Panc1 (cell line): ENCODE measurements at regions not wholly inside any gene's neighbourhood (a gene's known extent, or its start where the extent isn't known, plus 50 kb on each side); places are given as distances from the start of the nearest gene placed in this dataset.

Source experiments
- ATAC-seq: fragments of 200-7000 bp; cut with Tn5 transposase; 2 replicates; pipeline ENCODE4 v1.9.1; 2020; ENCODE audit warnings: mild to moderate bottlenecking, moderate library complexity
- BruUV-seq: library from RNA; stranded (reverse); fragments of 400-500 nt; replicated peaks from 2 replicates; lab custom pipeline; 2021; lab: Mats Ljungman, UMichigan
- CTCF ChIA-PET: fragments of 300-600 bp; sonication (Branson Sonifier 250); formaldehyde crosslinking; loops from one replicate; lab custom pipeline; 2022; ENCODE audit warnings: antibody characterized with exemption; lab: Charles Lee
- POLR2A ChIA-PET: fragments of 300-600 bp; sonication (Branson Sonifier 250); formaldehyde crosslinking; loops from one replicate; lab custom pipeline; 2022; ENCODE audit warnings: antibody characterized with exemption; lab: Charles Lee
- DNase-seq: peaks from one replicate; pipeline ENCODE4 v3.0.0-alpha.2; 2010; ENCODE audit warnings: low read depth, low spot score
- H3K27ac ChIP-seq: 2 replicates; pipeline ENCODE4 v1.5.1; 2011; ENCODE audit warnings: mild to moderate bottlenecking, low read length, inconsistent platforms
- H3K27me3 ChIP-seq: fragments of 200-500 bp; sonication (Bioruptor generic); 2 replicates; pipeline ENCODE4 v1.6.0; 2014; ENCODE audit warnings: low read length, inconsistent platforms; ENCODE audit not compliant: control insufficient read depth, insufficient read depth
- H3K36me3 ChIP-seq: fragments of 200-500 bp; sonication (Bioruptor generic); 2 replicates; pipeline ENCODE4 v1.5.1; 2014; ENCODE audit warnings: inconsistent platforms, mild to moderate bottlenecking, low read length, moderate library complexity; ENCODE audit not compliant: control insufficient read depth, insufficient read depth
- H3K4me1 ChIP-seq: 2 replicates; pipeline ENCODE4 v1.5.1; 2011; ENCODE audit warnings: inconsistent platforms, mild to moderate bottlenecking, low read length, moderate library complexity; ENCODE audit not compliant: control insufficient read depth, insufficient read depth
- H3K4me3 ChIP-seq, 2 experiments: 2 replicates each; pipeline ENCODE4 v1.5.1; 2011 to 2012; ENCODE audit warnings: low read depth in 2 of 2, low read length in 2 of 2, mild to moderate bottlenecking in 2 of 2, inconsistent platforms in 1 of 2, moderate library complexity in 1 of 2
- H3K9me3 ChIP-seq: fragments of 200-500 bp; sonication (Bioruptor generic); 2 replicates; pipeline ENCODE4 v1.5.1; 2014; ENCODE audit warnings: low read depth, mild to moderate bottlenecking, inconsistent platforms, low read length, moderate library complexity; ENCODE audit not compliant: control insufficient read depth, insufficient read depth
- CTCF ChIP-seq: fragments of 450-650 bp; IDR thresholded peaks from 2 replicates; pipeline ENCODE4 v1.5.1; 2017; ENCODE audit warnings: mild to moderate bottlenecking
- POLR2AphosphoS5 ChIP-seq: IDR thresholded peaks from 2 replicates; pipeline ENCODE4 v1.6.1; 2012; ENCODE audit warnings: mild to moderate bottlenecking, low read depth, low read length, moderate library complexity
- SIN3A ChIP-seq: IDR thresholded peaks from 2 replicates; pipeline ENCODE4 v1.6.1; 2012; ENCODE audit warnings: low read depth, mild to moderate bottlenecking, low read length, moderate library complexity, borderline replicate concordance; ENCODE audit not compliant: insufficient read depth
- TCF7L2 ChIP-seq: IDR thresholded peaks from 2 replicates; pipeline ENCODE4 v1.6.1; 2011; ENCODE audit warnings: mild to moderate bottlenecking, low read depth, low read length, inconsistent platforms
- in situ Hi-C: cut with HindIII; loops from 2 replicates; pipeline ENCODE4 v1.10.0; 2016; ENCODE audit warnings: low sequenced_read_pairs, low pct_unique_long_range_greater_than_20kb
- intact Hi-C: fragments of 100-400 bp; cut with micrococcal nuclease; formaldehyde crosslinking; loops from one replicate; pipeline ENCODE4 v1.10.0; 2022; ENCODE audit not compliant: unreplicated experiment
- TF ChIP-seq, protein P1 (sequence below), 2 experiments: IDR thresholded peaks; 2 replicates each; pipeline ENCODE4 v1.6.1; 2011 to 2012; ENCODE audit warnings: low read depth in 2 of 2, control low read depth in 1 of 2, low read length in 1 of 2, mild to moderate bottlenecking in 1 of 2, moderate library complexity in 1 of 2; ENCODE audit not compliant: insufficient read depth in 1 of 2

DNA sequence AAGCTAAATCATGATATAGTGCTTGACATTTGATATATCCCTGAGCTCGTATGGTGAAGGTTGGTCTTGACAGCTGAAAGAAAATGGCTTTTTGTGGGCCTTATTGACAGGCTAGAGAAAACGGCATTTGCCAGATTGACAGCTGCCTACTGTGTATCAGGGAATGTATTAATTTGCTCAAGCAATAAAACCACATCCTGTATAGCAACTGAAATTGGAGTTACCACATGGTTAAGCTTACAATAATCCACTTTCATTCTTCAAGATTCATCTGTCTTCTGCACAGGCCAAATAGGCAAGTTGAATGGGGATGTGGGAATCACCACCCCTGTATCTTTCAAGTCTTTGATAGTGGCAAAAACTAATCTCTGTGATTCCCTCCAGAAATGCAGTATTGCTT lies 76.2 kb upstream of the IL2 start:
- no TSS peak for BruUV-seq
- POLR2A ChIA-PET, result no interaction called here
- Histone ChIP-seq H3K27ac (no peak overlapping the region), H3K9me3 (no peaks in the 10 kb centered on the region), H3K36me3 (no peaks in the 10 kb centered on the region), H3K4me1 (no peaks in the 10 kb centered on the region), H3K4me3 (no peak overlapping the region), H3K27me3 (no peaks in the 10 kb centered on the region)
- intact Hi-C loops, result no loop called here
- ATAC-seq (no peak), DNase-seq (no peak)
- TF ChIP-seq CTCF, result no peak
- TF ChIP-seq, protein P1, sequence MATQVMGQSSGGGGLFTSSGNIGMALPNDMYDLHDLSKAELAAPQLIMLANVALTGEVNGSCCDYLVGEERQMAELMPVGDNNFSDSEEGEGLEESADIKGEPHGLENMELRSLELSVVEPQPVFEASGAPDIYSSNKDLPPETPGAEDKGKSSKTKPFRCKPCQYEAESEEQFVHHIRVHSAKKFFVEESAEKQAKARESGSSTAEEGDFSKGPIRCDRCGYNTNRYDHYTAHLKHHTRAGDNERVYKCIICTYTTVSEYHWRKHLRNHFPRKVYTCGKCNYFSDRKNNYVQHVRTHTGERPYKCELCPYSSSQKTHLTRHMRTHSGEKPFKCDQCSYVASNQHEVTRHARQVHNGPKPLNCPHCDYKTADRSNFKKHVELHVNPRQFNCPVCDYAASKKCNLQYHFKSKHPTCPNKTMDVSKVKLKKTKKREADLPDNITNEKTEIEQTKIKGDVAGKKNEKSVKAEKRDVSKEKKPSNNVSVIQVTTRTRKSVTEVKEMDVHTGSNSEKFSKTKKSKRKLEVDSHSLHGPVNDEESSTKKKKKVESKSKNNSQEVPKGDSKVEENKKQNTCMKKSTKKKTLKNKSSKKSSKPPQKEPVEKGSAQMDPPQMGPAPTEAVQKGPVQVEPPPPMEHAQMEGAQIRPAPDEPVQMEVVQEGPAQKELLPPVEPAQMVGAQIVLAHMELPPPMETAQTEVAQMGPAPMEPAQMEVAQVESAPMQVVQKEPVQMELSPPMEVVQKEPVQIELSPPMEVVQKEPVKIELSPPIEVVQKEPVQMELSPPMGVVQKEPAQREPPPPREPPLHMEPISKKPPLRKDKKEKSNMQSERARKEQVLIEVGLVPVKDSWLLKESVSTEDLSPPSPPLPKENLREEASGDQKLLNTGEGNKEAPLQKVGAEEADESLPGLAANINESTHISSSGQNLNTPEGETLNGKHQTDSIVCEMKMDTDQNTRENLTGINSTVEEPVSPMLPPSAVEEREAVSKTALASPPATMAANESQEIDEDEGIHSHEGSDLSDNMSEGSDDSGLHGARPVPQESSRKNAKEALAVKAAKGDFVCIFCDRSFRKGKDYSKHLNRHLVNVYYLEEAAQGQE (IDR thresholded peaks at IDR 0.05; ENCODE audit: insufficient read depth in 1 of 2, low read depth in 2 of 2, low read length in 1 of 2), result no peak
- in situ Hi-C loops, result no loop called here
- CTCF ChIA-PET, result no interaction called here

DNA sequence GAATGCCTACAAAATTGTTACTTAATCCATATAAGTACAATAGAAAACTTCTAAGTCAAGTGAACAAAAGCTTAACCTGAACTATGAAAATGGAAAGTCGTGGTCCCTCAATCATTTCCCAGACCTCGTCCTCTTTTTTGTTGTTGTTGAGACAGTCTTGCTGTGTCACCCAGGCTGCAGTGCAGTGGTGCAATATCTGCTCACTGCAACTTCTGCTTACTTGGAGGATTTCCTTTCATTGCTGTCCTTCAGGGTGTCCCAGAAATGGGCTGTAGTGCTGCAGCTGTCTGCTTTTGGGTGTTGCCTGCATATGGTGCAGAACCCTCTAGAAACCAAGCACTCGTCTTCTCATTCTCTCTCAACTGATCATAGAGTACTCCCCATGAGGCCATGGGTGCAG lies 75.0 kb upstream of the IL2 start:
- no TSS peak for BruUV-seq
- intact Hi-C loops, result no loop called here
- Histone ChIP-seq H3K36me3 (no peaks in the 10 kb centered on the region), H3K27me3 (no peaks in the 10 kb centered on the region), H3K4me1 (no peaks in the 10 kb centered on the region), H3K27ac (no peak overlapping the region), H3K9me3 (no peaks in the 10 kb centered on the region), H3K4me3 (no peak overlapping the region)
- DNase-seq, result no peak
- ChIA-PET POLR2A (no interaction called here), CTCF (no interaction called here)
- in situ Hi-C loops, result no loop called here
- TF ChIP-seq, protein P1 (IDR thresholded peaks at IDR 0.05; ENCODE audit: insufficient read depth in 1 of 2, low read depth in 2 of 2, low read length in 1 of 2), result no peak
- TF ChIP-seq POLR2AphosphoS5 (no peak), CTCF (no peak), SIN3A (no peak), TCF7L2 (no peak)
- ATAC-seq, result no peak
